IPS-20b (cell line): ENCODE measurements at regions not wholly inside any gene's neighbourhood (a gene's known extent, or its start where the extent isn't known, plus 50 kb on each side); places are given as distances from the start of the nearest gene placed in this dataset.

Experiments used
- H3K27ac ChIP-seq: one replicate; pipeline ENCODE4 v1.5.1; 2013; ENCODE audit warnings: low read length
- H3K27me3 ChIP-seq: 2 replicates; pipeline ENCODE4 v1.6.1; 2013; ENCODE audit warnings: mild to moderate bottlenecking, low read length, inconsistent platforms; ENCODE audit not compliant: insufficient read depth
- H3K36me3 ChIP-seq: 2 replicates; pipeline ENCODE4 v1.6.1; 2013; ENCODE audit warnings: low read depth, mild to moderate bottlenecking, inconsistent platforms, low read length, moderate library complexity; ENCODE audit not compliant: insufficient read depth
- H3K4me1 ChIP-seq: 2 replicates; pipeline ENCODE4 v1.6.1; 2013; ENCODE audit warnings: mild to moderate bottlenecking, control low read depth, inconsistent platforms, low read length, moderate library complexity; ENCODE audit not compliant: insufficient read depth
- H3K4me3 ChIP-seq: 2 replicates; pipeline ENCODE4 v1.5.1; 2013; ENCODE audit warnings: mild to moderate bottlenecking, low read length, inconsistent platforms
- H3K9ac ChIP-seq: 2 replicates; pipeline ENCODE4 v1.6.1; 2013; ENCODE audit warnings: low read depth, mild to moderate bottlenecking, inconsistent platforms, low read length, moderate library complexity
- H3K9me3 ChIP-seq: 2 replicates; pipeline ENCODE4 v1.6.1; 2013; ENCODE audit warnings: mild to moderate bottlenecking, low read depth, low read length, inconsistent platforms; ENCODE audit not compliant: insufficient read depth

DNA sequence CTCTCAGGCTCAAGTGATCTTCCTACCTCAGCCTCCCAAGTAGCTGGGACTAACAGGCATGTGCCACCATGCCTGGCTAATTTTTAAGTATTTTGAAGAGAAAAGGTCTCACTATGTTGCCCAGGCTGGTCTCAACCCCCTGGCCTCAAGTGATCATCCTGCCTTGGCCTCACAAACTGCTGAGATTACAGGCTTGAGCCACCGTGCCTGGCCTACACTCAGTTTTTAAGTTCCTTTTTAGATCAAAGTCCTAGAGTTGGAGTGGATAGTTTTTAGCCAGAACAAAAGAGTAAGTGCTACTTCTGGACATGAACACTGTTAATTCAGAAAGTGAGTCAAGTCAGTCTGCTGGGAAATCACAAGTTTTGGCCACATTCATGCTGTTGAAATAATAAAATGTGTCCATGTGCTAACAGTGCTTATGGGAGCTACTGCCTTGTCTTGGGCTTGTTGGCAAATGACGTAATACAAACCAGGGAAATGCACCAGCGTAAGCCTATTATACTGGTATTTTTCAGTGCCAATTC is 84.2 kb downstream of the NDUFS5 start:
- H3K27ac ChIP-seq: no peak overlapping the region
- no peak overlapping the region for H3K9ac ChIP-seq

DNA sequence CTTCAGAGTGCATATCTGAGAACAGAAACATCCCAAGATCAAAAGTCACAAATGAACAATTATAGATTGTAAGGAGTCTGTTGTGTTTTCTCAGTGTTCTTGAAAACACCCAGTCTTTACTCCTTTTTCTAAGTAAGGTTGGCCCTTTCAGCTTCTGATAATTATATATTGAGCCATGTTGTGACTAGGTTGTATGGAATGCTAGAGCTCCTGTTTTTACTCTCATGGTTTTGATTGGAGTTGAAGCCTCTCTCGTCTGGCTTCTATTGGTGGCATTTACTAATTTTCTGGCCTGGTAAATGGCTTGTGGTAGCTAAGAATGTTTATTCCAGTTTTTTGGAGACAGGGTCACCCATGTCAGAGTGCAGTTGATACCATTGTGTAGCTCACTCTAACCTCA is 84.7 kb downstream of the NDUFS5 start:
- H3K27ac ChIP-seq: no peak overlapping the region
- H3K27me3 ChIP-seq: no peaks in the 10 kb centered on the region
- H3K36me3 ChIP-seq: 0 out of 2 replicates have a peak, but pooled peaks cover 5% of the 10 kb centered on the region
- no peak overlapping the region for H3K4me3 ChIP-seq
- H3K4me1 ChIP-seq: peaks cover 33% of the 10 kb centered on the region
- H3K9me3 ChIP-seq: no peaks in the 10 kb centered on the region
- H3K9ac ChIP-seq: no peak overlapping the region

More for the DNA sequence above, 84.2 kb downstream of the NDUFS5 start:
- H3K4me3 ChIP-seq: no peak overlapping the region
- H3K9me3 ChIP-seq: no peaks in the 10 kb centered on the region
- H3K36me3 ChIP-seq: 0 out of 2 replicates have a peak, but pooled peaks cover 5% of the 10 kb centered on the region
- H3K27me3 ChIP-seq: no peaks in the 10 kb centered on the region
- peaks cover 33% of the 10 kb centered on the region for H3K4me1 ChIP-seq

DNA sequence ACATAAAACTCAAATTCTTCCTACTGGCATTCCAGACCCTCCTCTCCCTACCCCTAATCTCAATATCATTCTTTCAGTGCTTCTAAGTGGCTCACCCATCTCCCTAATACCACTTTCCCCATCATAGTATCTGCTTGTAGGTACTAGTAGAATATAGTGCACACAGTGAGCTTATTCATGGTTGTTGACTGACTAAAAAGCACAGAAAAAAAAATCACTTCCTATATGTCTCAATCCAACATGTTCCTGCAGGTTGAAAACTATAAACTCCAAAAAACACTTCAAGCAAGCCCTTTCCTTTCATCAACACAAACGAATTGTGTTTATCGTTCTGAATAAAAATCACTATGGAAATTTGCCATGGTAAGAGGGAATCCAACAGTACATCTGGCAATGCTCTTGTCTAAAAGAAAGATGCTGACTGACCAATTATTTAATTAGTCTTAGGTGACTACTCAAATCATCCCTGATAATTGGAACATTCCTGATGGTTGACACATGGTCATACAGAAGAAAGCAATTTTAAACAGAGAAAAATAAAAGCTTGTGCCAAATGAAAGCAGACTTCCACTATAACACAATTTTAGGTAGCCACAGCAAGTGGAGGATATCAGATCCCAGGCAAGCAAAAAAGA is 87.1 kb downstream of the NDUFS5 start:
- H3K27me3 ChIP-seq: no peaks in the 10 kb centered on the region
- no peak overlapping the region for H3K27ac ChIP-seq
- 0 out of 2 replicates have a peak, but pooled peaks cover 5% of the 10 kb centered on the region for H3K36me3 ChIP-seq
- H3K4me3 ChIP-seq: no peak overlapping the region
- H3K9ac ChIP-seq: no peak overlapping the region
- H3K4me1 ChIP-seq: peaks cover 33% of the 10 kb centered on the region
- H3K9me3 ChIP-seq: no peaks in the 10 kb centered on the region

DNA sequence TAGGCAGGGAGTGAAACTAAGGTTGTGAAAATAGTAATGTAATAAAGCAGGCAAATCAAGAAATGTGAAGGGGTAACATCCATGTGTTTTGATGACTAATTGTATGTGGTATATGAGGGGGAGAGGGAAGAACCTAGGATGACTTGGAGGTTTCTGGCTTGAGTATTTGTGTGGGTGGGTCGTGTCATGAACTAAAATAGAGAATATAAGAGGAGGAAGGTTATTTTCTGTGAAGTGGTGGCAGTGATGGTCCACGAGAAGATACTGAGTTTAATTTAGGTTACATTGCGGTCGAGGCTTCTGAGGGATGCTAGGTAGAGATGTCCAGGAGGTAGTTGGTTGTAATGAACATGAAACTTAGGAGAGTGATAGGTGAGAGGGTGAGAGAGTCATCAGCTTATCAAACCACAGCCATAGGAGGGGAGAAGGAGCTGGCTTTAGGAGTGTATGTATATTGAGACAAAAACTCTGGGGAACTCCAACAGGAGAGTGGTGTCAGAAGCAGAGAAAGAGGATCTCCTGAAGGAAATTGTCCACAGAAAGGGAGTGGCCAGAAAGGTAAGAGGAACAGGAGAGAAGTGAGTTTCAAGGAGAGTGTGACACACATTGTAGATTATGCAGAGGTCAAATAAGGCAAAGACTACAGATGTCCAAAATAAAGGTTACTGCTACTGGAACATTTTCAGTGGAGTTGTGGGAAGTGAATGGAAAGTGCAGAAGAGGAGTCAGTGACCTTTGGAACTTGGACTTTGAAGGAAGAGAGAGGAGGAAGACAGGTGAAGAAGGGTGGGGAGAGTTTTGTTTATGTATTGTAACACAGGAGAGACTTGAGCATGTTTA is 89.0 kb upstream of the MACF1 start:
- Histone ChIP-seq H3K27me3 (no peaks in the 10 kb centered on the region), H3K9me3 (no peaks in the 10 kb centered on the region), H3K9ac (no peak overlapping the region), H3K36me3 (0 out of 2 replicates have a peak, but pooled peaks cover 5% of the 10 kb centered on the region), H3K4me1 (peaks cover 23% of the 10 kb centered on the region; the same call in 1 of the 2 replicates), H3K4me3 (no peak overlapping the region), H3K27ac (no peak overlapping the region)

DNA sequence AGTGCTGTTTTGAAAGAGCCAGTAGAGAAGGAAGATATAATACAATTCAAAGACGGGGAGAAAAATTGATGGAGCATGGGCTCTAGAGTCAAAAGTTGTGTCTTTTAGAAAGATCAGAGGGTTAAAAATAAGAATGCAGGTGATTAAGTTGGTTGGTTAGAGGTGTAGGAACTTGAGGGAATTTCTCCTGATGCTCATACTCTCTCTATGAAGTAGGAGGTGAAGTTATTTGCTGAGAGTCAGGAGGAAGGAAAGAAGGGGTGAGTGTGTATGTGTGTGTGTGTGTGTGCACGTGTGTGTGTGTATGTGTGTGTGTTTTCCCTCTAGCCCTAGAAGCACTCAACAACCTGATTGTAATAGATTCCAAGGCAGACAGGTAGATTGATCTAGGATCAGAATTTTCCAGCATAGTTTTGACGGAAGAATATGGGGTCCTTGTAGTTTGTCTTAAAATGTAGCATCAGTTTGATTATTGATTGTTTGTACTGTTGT is 88.3 kb upstream of the MACF1 start:
- H3K9me3 ChIP-seq: no peaks in the 10 kb centered on the region

DNA sequence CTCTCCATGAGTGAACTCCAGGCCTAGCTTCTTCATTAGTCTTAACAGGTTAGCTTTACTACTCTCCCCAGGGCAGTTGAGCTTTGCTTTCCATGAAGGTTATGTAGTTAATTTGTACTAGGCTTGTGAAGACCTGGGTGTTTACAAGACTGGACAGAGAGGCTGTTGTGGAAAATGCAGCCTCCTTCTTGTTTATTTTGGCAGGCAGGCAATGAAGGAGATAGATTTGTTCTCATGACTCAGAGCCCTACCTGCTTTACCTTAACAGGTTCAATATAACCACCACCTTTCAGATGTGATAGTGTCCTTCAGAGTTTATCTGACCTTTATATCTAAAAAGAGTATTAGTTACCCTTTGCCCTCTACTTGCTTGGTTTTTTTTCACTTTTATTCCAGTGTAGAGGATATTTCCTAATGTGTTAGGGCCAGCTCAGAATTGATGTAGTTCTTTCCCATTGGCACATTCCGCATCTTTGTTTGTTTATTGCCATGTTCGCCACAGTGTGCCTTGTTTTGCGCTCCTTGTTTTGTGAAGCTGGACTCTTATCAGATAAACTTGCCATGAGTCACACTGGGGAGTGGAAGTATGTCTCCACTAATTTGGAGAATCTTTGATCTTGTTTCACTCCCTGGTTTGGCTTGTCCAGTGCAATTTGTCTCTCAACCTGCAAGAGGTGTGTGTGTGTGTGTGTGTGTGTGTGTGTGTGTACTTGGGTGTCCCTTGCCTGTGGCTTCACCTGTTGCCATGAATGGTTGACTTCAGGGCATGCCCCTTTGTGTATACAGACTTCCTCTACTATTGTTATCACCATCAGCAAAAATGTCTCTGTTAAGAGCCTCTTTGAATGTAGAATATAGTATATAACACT is 87.4 kb upstream of the MACF1 start:
- Histone ChIP-seq H3K36me3 (0 out of 2 replicates have a peak, but pooled peaks cover 8% of the 10 kb centered on the region), H3K9ac (no peak overlapping the region), H3K27ac (no peak overlapping the region), H3K4me3 (no peak overlapping the region), H3K4me1 (peaks cover 23% of the 10 kb centered on the region; the same call in 1 of the 2 replicates), H3K27me3 (no peaks in the 10 kb centered on the region), H3K9me3 (no peaks in the 10 kb centered on the region)

More for the DNA sequence above, 88.3 kb upstream of the MACF1 start:
- H3K4me3 ChIP-seq: no peak overlapping the region
- H3K4me1 ChIP-seq: peaks cover 23% of the 10 kb centered on the region; the same call in 1 of the 2 replicates
- no peaks in the 10 kb centered on the region for H3K27me3 ChIP-seq
- 0 out of 2 replicates have a peak, but pooled peaks cover 5% of the 10 kb centered on the region for H3K36me3 ChIP-seq
- H3K9ac ChIP-seq: no peak overlapping the region
- no peak overlapping the region for H3K27ac ChIP-seq

DNA sequence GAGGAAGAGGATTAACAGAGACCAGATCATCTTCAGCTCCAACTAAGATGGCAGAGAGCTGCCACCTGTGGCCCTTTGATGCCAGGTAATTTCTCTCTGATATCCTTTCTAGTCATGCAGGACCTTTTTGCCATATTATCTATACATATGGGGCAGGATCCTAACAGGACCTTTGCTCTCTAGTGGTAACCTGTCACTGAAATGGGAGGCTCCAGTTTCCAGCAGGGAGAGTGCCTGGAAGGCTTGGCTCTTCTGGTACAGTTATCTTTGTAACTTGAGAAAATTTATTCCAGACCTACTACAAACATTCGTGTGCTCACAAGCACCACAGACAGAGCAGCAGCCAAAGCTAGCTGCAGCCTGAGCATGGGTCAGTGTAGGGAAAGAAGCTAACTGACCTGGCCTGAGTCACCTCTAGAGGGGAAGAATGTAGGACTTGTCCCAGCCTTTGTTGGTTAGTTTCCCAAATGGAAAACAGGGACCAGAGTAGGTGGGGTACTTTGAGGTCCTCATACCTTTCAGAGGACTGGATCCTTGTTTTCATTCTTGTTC is 86.5 kb upstream of the MACF1 start:
- no peak overlapping the region for H3K27ac ChIP-seq
- no peak overlapping the region for H3K9ac ChIP-seq

DNA sequence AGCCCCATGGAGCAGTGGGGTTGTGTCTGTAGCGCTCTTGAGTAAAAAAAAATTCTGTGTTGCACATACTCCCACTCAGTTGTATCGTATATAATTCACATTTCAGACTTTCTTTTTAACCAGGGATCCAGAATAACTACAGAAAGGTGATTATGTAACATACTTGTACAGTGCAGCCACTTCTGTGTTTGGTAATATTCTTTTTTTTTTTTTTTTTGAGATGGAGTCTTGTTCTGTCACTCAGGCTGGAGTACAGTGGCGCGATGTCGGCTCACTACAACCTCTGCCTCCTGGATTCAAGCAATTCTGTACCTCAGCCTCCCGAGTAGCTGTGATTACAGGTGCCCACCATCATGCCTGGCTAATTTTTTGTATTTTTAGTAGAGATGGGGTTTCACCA is 82.4 kb upstream of the MACF1 start:
- H3K36me3 ChIP-seq: peaks cover 20% of the 10 kb centered on the region
- peaks cover 11% of the 10 kb centered on the region; the same call in 1 of the 2 replicates for H3K4me1 ChIP-seq
- H3K27ac ChIP-seq: no peak overlapping the region

More for the DNA sequence above, 86.5 kb upstream of the MACF1 start:
- H3K27me3 ChIP-seq: no peaks in the 10 kb centered on the region
- H3K4me3 ChIP-seq: no peak overlapping the region
- peaks cover 22% of the 10 kb centered on the region; the same call in 1 of the 2 replicates for H3K4me1 ChIP-seq
- peaks cover 5% of the 10 kb centered on the region; the same call in 1 of the 2 replicates for H3K36me3 ChIP-seq
- H3K9me3 ChIP-seq: no peaks in the 10 kb centered on the region

DNA sequence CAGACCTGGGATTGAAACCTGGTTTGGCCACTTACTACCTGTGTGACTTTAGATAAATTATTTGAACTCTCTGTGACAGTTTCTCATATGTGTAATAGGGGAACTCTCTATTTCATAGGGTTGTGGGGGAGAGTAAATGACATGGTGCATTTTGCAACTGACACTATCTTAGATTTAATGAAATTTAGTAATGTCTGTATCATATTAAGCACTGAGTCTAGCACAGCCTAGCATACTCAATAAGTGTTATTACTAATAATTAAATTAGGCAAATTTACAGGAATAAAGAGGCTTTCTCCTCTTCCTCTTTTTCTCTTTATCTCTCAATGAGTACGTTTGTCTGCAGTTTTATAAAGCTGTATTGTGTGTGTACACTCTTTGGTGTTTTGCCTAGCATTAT is 80.2 kb upstream of the MACF1 start:
- Histone ChIP-seq H3K27me3 (no peaks in the 10 kb centered on the region), H3K4me3 (no peak overlapping the region), H3K9me3 (no peaks in the 10 kb centered on the region), H3K9ac (no peak overlapping the region), H3K4me1 (peaks cover 7% of the 10 kb centered on the region), H3K36me3 (peaks cover 20% of the 10 kb centered on the region), H3K27ac (no peak overlapping the region)

More for the DNA sequence above, 82.4 kb upstream of the MACF1 start:
- no peaks in the 10 kb centered on the region for H3K27me3 ChIP-seq
- no peaks in the 10 kb centered on the region for H3K9me3 ChIP-seq
- no peak overlapping the region for H3K9ac ChIP-seq
- no peak overlapping the region for H3K4me3 ChIP-seq

DNA sequence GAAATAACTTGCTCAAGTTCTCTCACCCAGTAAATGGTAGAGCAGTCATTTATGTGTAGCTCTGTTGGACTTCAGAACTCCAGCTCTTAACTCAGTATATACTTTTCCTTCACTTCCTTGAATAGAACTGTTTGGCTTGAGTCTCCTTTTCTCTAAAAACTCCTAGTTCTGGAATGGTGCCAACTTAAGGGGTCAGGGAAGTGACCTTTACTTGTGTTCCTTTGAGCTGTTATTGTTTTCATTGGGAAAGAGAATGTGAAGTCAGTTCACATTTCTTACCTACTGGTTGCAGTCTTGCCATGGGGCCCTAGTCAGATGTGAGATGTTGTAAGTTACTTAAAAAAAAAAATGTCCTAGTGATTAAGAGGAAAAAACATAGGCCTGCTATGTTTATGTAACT is 77.0 kb upstream of the MACF1 start:
- H3K4me3 ChIP-seq: no peak overlapping the region
- no peaks in the 10 kb centered on the region for H3K9me3 ChIP-seq
- peaks cover 17% of the 10 kb centered on the region for H3K36me3 ChIP-seq
- peaks cover 33% of the 10 kb centered on the region for H3K4me1 ChIP-seq
- no peak overlapping the region for H3K9ac ChIP-seq
- no peak overlapping the region for H3K27ac ChIP-seq
- H3K27me3 ChIP-seq: no peaks in the 10 kb centered on the region

DNA sequence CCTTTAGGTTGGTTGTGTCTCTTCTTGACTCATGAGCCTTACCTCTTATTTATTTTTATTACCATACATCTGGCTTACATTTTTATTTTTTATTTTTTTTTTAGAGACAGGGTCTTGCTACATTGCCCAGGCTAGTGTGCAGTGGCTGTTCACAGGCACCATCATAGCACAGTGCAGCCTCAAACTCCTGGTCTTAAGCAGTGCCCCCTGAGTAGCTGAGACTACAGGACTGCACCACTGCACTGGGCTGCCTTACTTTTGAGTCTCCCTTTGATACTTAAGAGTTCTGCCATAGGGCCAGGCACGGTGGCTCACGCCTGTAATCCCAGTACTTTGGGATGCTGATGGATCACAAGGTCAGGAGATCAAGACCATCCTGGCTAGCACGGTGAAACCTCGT is 76.4 kb upstream of the MACF1 start:
- no peak overlapping the region for H3K9ac ChIP-seq
- no peak overlapping the region for H3K4me3 ChIP-seq
- peaks cover 17% of the 10 kb centered on the region for H3K36me3 ChIP-seq
- peaks cover 39% of the 10 kb centered on the region for H3K4me1 ChIP-seq
- no peak overlapping the region for H3K27ac ChIP-seq
- no peaks in the 10 kb centered on the region for H3K27me3 ChIP-seq
- H3K9me3 ChIP-seq: no peaks in the 10 kb centered on the region
